Thyroid gland (tissue), 4 donors: ENCODE measurements at regions not wholly inside any gene's neighbourhood (a gene's known extent, or its start where the extent isn't known, plus 50 kb on each side); places are given as distances from the start of the nearest gene placed in this dataset.

Experiments used
- POLR2A ChIP-seq, 2 donors: fragments of 450-650 bp; IDR thresholded peaks; one replicate each; pipeline ENCODE4 v1.6.1; 2017; ENCODE audit warnings: antibody characterized with exemption in 2 of 2, mild to moderate bottlenecking in 2 of 2, moderate library complexity in 1 of 2
- TF ChIP-seq, protein P1 (sequence below), 6 experiments: fragments of 200-600 bp in 3 of 6; fragments of 450-650 bp in 3 of 6; sonication (generic) in 3 of 6; IDR thresholded peaks; one replicate each; pipeline ENCODE4 v1.5.1; 2016 to 2019; ENCODE audit warnings: antibody characterized with exemption in 6 of 6, mild to moderate bottlenecking in 2 of 6, inconsistent platforms in 1 of 6, moderate library complexity in 1 of 6

GRCh38 chr13:58500938-58501337 lies 869.4 kb downstream of the PCDH17 start:
- TF ChIP-seq, protein P1, sequence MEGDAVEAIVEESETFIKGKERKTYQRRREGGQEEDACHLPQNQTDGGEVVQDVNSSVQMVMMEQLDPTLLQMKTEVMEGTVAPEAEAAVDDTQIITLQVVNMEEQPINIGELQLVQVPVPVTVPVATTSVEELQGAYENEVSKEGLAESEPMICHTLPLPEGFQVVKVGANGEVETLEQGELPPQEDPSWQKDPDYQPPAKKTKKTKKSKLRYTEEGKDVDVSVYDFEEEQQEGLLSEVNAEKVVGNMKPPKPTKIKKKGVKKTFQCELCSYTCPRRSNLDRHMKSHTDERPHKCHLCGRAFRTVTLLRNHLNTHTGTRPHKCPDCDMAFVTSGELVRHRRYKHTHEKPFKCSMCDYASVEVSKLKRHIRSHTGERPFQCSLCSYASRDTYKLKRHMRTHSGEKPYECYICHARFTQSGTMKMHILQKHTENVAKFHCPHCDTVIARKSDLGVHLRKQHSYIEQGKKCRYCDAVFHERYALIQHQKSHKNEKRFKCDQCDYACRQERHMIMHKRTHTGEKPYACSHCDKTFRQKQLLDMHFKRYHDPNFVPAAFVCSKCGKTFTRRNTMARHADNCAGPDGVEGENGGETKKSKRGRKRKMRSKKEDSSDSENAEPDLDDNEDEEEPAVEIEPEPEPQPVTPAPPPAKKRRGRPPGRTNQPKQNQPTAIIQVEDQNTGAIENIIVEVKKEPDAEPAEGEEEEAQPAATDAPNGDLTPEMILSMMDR (IDR thresholded peaks at IDR 0.05): no peak
- no peak for TF ChIP-seq POLR2A (IDR thresholded peaks at IDR 0.05)
